HEK293 (cell line): ENCODE measurements at regions not wholly inside any gene's neighbourhood (a gene's known extent, or its start where the extent isn't known, plus 50 kb on each side); places are given as distances from the start of the nearest gene placed in this dataset.

Experiments used
- CTCF ChIA-PET: fragments of 350-600 bp; formaldehyde crosslinking; extraction: SDS; loops from one replicate; lab custom pipeline; 2021; ENCODE audit warnings: antibody characterized with exemption; lab: Yijun Ruan, JAX
- POLR2A ChIA-PET: fragments of 300-600 bp; formaldehyde crosslinking; extraction: SDS; loops from one replicate; lab custom pipeline; 2020; ENCODE audit warnings: antibody characterized with exemption, inconsistent platforms; lab: Yijun Ruan, JAX
- H3K27ac ChIP-seq: fragments of 200-500 bp; sonication (Bioruptor generic); 2 replicates; pipeline ENCODE4 v1.5.1; 2014; ENCODE audit warnings: low read depth, low read length, control low read depth, inconsistent platforms; ENCODE audit errors: extremely low read depth
- H3K36me3 ChIP-seq, 2 experiments: fragments of 200-500 bp in 1 of 2; sonication (Bioruptor generic) in 1 of 2; 1 replicate in 1 of 2; 2 replicates in 1 of 2; pipeline ENCODE4 v1.5.1; 2014 to 2017; ENCODE audit warnings: inconsistent platforms in 2 of 2, low read length in 2 of 2; ENCODE audit not compliant: control insufficient read depth in 2 of 2, insufficient read depth in 1 of 2
- H3K4me1 ChIP-seq: fragments of 200-500 bp; sonication (Bioruptor generic); 2 replicates; pipeline ENCODE4 v1.5.1; 2014; ENCODE audit warnings: mild to moderate bottlenecking, low read length, inconsistent platforms; ENCODE audit not compliant: control insufficient read depth, insufficient read depth
- H3K4me3 ChIP-seq: 2 replicates; pipeline ENCODE4 v1.5.1; 2011; ENCODE audit warnings: low read depth, mild to moderate bottlenecking, control low read depth, low read length, moderate library complexity
- H3K9me3 ChIP-seq: fragments of 200-500 bp; sonication (Bioruptor generic); 2 replicates; pipeline ENCODE4 v1.5.1; 2014; ENCODE audit warnings: low read depth, low read length, inconsistent platforms; ENCODE audit not compliant: control insufficient read depth, insufficient read depth
- CTCF ChIP-seq: fragments of 450-650 bp; formaldehyde crosslinking; IDR thresholded peaks from 2 replicates; pipeline ENCODE4 v1.5.1; 2016; ENCODE audit warnings: missing biosample characterization, missing genetic modification characterization
- EGR2 ChIP-seq: fragments of 450-650 bp; formaldehyde crosslinking; IDR thresholded peaks from 2 replicates; pipeline ENCODE4 v1.5.1; 2016; ENCODE audit warnings: low read depth, missing biosample characterization, missing genetic modification characterization
- HIC1 ChIP-seq: fragments of 450-650 bp; formaldehyde crosslinking; IDR thresholded peaks from 2 replicates; pipeline ENCODE4 v1.5.1; 2016; ENCODE audit warnings: missing biosample characterization, missing genetic modification characterization
- MZF1 ChIP-seq: fragments of 450-650 bp; formaldehyde crosslinking; IDR thresholded peaks from 2 replicates; pipeline ENCODE4 v1.5.1; 2017; ENCODE audit warnings: missing biosample characterization, missing genetic modification characterization, borderline replicate concordance
- RBAK ChIP-seq: fragments of 450-650 bp; formaldehyde crosslinking; IDR thresholded peaks from 2 replicates; pipeline ENCODE4 v1.5.1; 2016; ENCODE audit warnings: missing biosample characterization, missing genetic modification characterization
- REST ChIP-seq: fragments of 450-650 bp; formaldehyde crosslinking; IDR thresholded peaks from 2 replicates; pipeline ENCODE4 v1.5.1; 2016; ENCODE audit warnings: missing biosample characterization, missing genetic modification characterization
- ZBTB20 ChIP-seq: fragments of 450-650 bp; formaldehyde crosslinking; IDR thresholded peaks from 2 replicates; pipeline ENCODE4 v1.5.1; 2016; ENCODE audit warnings: missing biosample characterization, missing genetic modification characterization
- ZBTB49 ChIP-seq: fragments of 450-650 bp; formaldehyde crosslinking; IDR thresholded peaks from 2 replicates; pipeline ENCODE4 v1.5.1; 2016; ENCODE audit warnings: missing biosample characterization, missing genetic modification characterization, low read depth
- ZEB2 ChIP-seq: fragments of 450-650 bp; formaldehyde crosslinking; IDR thresholded peaks from 2 replicates; pipeline ENCODE4 v1.5.1; 2016; ENCODE audit warnings: missing biosample characterization, missing genetic modification characterization
- ZNF138 ChIP-seq: fragments of 450-650 bp; formaldehyde crosslinking; IDR thresholded peaks from 2 replicates; pipeline ENCODE4 v1.5.1; 2016; ENCODE audit warnings: missing biosample characterization, missing genetic modification characterization, borderline replicate concordance
- ZNF174 ChIP-seq: fragments of 450-650 bp; formaldehyde crosslinking; IDR thresholded peaks from 2 replicates; pipeline ENCODE4 v1.5.0; 2017; ENCODE audit warnings: missing biosample characterization, mild to moderate bottlenecking, missing genetic modification characterization
- ZNF223 ChIP-seq: fragments of 450-650 bp; formaldehyde crosslinking; IDR thresholded peaks from 2 replicates; pipeline ENCODE4 v1.5.1; 2016; ENCODE audit warnings: missing biosample characterization, missing genetic modification characterization
- ZNF292 ChIP-seq: fragments of 450-650 bp; formaldehyde crosslinking; IDR thresholded peaks from 2 replicates; pipeline ENCODE4 v1.5.1; 2016; ENCODE audit warnings: low read depth, missing biosample characterization, missing genetic modification characterization, borderline replicate concordance
- ZNF335 ChIP-seq: fragments of 450-650 bp; formaldehyde crosslinking; conservative IDR thresholded peaks from 2 replicates; pipeline ENCODE4 v1.5.1; 2016; ENCODE audit warnings: missing biosample characterization, missing genetic modification characterization
- ZNF398 ChIP-seq: fragments of 450-650 bp; formaldehyde crosslinking; IDR thresholded peaks from 2 replicates; pipeline ENCODE4 v1.5.1; 2017; ENCODE audit warnings: missing biosample characterization, missing genetic modification characterization
- ZNF449 ChIP-seq: fragments of 450-650 bp; formaldehyde crosslinking; IDR thresholded peaks from 2 replicates; pipeline ENCODE4 v1.5.1; 2017; ENCODE audit warnings: missing biosample characterization, mild to moderate bottlenecking, missing genetic modification characterization, moderate library complexity
- ZNF473 ChIP-seq: fragments of 450-650 bp; formaldehyde crosslinking; IDR thresholded peaks from 2 replicates; pipeline ENCODE4 v1.5.1; 2017; ENCODE audit warnings: missing biosample characterization, missing genetic modification characterization
- ZNF548 ChIP-seq: fragments of 450-650 bp; formaldehyde crosslinking; IDR thresholded peaks from 2 replicates; pipeline ENCODE4 v1.5.1; 2016; ENCODE audit warnings: missing biosample characterization, missing genetic modification characterization
- ZNF600 ChIP-seq: fragments of 450-650 bp; formaldehyde crosslinking; IDR thresholded peaks from 2 replicates; pipeline ENCODE4 v1.5.1; 2016; ENCODE audit warnings: missing biosample characterization, missing genetic modification characterization
- ZNF660 ChIP-seq: fragments of 450-650 bp; IDR thresholded peaks from 2 replicates; pipeline ENCODE4 v1.5.1; 2018; ENCODE audit warnings: missing biosample characterization, mild to moderate bottlenecking, missing genetic modification characterization
- ZNF664 ChIP-seq: fragments of 450-650 bp; formaldehyde crosslinking; IDR thresholded peaks from 2 replicates; pipeline ENCODE4 v1.5.1; 2016; ENCODE audit warnings: missing biosample characterization, missing genetic modification characterization
- ZNF747 ChIP-seq: fragments of 450-650 bp; formaldehyde crosslinking; IDR thresholded peaks from 2 replicates; pipeline ENCODE4 v1.5.1; 2016; ENCODE audit warnings: missing biosample characterization, missing genetic modification characterization
- ZNF768 ChIP-seq: fragments of 450-650 bp; formaldehyde crosslinking; IDR thresholded peaks from 2 replicates; pipeline ENCODE4 v1.5.1; 2018; ENCODE audit warnings: missing biosample characterization, mild to moderate bottlenecking, missing genetic modification characterization

GRCh38 chr3:102750322-102750721 is 315.5 kb downstream of the ZPLD1 start:
- ChIA-PET CTCF (no interaction called here), POLR2A (no interaction called here)
- Histone ChIP-seq H3K27ac (no peak overlapping the region), H3K9me3 (no peaks in the 10 kb centered on the region), H3K36me3 (no peaks in the 10 kb centered on the region), H3K4me3 (no peak overlapping the region), H3K4me1 (no peaks in the 10 kb centered on the region)
- TF ChIP-seq ZNF660 (no peak), ZNF449 (no peak), ZEB2 (tag by site-specific recombination) (no peak), REST (tag by site-specific recombination) (no peak), ZNF548 (tag by site-specific recombination) (no peak), RBAK (no peak), HIC1 (tag by site-specific recombination) (no peak), EGR2 (no peak), ZNF747 (no peak), CTCF (tag by site-specific recombination) (no peak), ZNF223 (no peak), ZNF292 (no peak), ZNF768 (tag by site-specific recombination) (no peak), ZNF473 (no peak), ZNF600 (tag by site-specific recombination) (no peak)

GRCh38 chr3:102753901-102754300 is 319.1 kb downstream of the ZPLD1 start:
- H3K36me3 ChIP-seq = no peaks in the 10 kb centered on the region
- POLR2A ChIA-PET = no interaction called here
- CTCF ChIA-PET = no interaction called here
- no peak for TF ChIP-seq ZBTB49
- no peak for TF ChIP-seq ZNF335 (tag by site-specific recombination)
- no peak for TF ChIP-seq ZNF398 (tag by site-specific recombination)
- TF ChIP-seq ZNF138 (tag by site-specific recombination) = no peak
- no peak for TF ChIP-seq ZNF174
- TF ChIP-seq ZBTB20 (tag by site-specific recombination) = no peak
- TF ChIP-seq MZF1 = no peak
- TF ChIP-seq ZNF664 (tag by site-specific recombination) = no peak

More at GRCh38 chr3:102753901-102754300, 319.1 kb downstream of the ZPLD1 start:
- Histone ChIP-seq H3K9me3 (no peaks in the 10 kb centered on the region), H3K4me3 (no peak overlapping the region), H3K4me1 (no peaks in the 10 kb centered on the region), H3K27ac (no peak overlapping the region)
